HAP-1 (cell line): ENCODE measurements at regions not wholly inside any gene's neighbourhood (a gene's known extent, or its start where the extent isn't known, plus 50 kb on each side); places are given as distances from the start of the nearest gene placed in this dataset.
"Not testable (repeated sequence)": the region's sequence is repeated elsewhere in the genome, so short reads cannot be mapped to it uniquely, and the experiment has no call there.

Experiments
- DNase-seq, 2 experiments: peaks; one replicate each; pipeline ENCODE4 v3.0.0-alpha.2; 2016 to 2020; ENCODE audit warnings: low spot score in 2 of 2
- H3K27me3 ChIP-seq: fragments of 250-450 bp; sonication (Bioruptor Pico); 2 replicates; pipeline ENCODE4 v1.5.1; 2020; ENCODE audit warnings: low read depth, mild to moderate bottlenecking, moderate library complexity
- H3K36me3 ChIP-seq: fragments of 250-450 bp; sonication (Bioruptor Pico); replicated peaks from 2 replicates; pipeline ENCODE4 v1.5.1; 2020; ENCODE audit warnings: mild to moderate bottlenecking
- H3K4me1 ChIP-seq: fragments of 250-450 bp; sonication (Bioruptor Pico); 2 replicates; pipeline ENCODE4 v1.5.1; 2020; ENCODE audit warnings: mild to moderate bottlenecking
- H3K4me3 ChIP-seq: fragments of 250-450 bp; sonication (Bioruptor Pico); 2 replicates; pipeline ENCODE4 v1.5.1; 2020; ENCODE audit warnings: mild to moderate bottlenecking, moderate library complexity
- H3K9me3 ChIP-seq: fragments of 250-450 bp; sonication (Bioruptor Pico); 2 replicates; pipeline ENCODE4 v1.5.1; 2020; ENCODE audit warnings: mild to moderate bottlenecking, moderate library complexity
- in situ Hi-C: fragments of 300-500 bp; cut with MboI; formaldehyde crosslinking; loops from 3 replicates; pipeline ENCODE4 v1.14.3; 2020; ENCODE audit warnings: low sequenced_read_pairs, inconsistent platforms, mixed read lengths

- no peak overlapping the region for H3K4me3 ChIP-seq
- H3K4me1 ChIP-seq, result no peaks in the 10 kb centered on the region
- no peaks in the 10 kb centered on the region for H3K36me3 ChIP-seq
- H3K27me3 ChIP-seq, result 0 out of 2 replicates have a peak, but pooled peaks cover 5% of the 10 kb centered on the region
- no peak for DNase-seq
- H3K9me3 ChIP-seq, result no peaks in the 10 kb centered on the region
- in situ Hi-C loops, result no loop called here
Observed at GRCh38 chr7:69360913-69361312, 237.4 kb upstream of the AUTS2 start.

GRCh38 chr7:69363136-69363535, 235.1 kb upstream of the AUTS2 start:
- no peak for DNase-seq
- Histone ChIP-seq H3K27me3 (0 out of 2 replicates have a peak, but pooled peaks cover 5% of the 10 kb centered on the region), H3K4me1 (no peaks in the 10 kb centered on the region), H3K9me3 (no peaks in the 10 kb centered on the region), H3K4me3 (no peak overlapping the region), H3K36me3 (no peaks in the 10 kb centered on the region)
- in situ Hi-C loops, result no loop called here

GRCh38 chr7:69364813-69365643, 233.2 kb upstream of the AUTS2 start:
- no peaks in the 10 kb centered on the region for H3K4me1 ChIP-seq
- 0 out of 2 replicates have a peak, but pooled peaks cover 2% of the 10 kb centered on the region for H3K27me3 ChIP-seq
- no peaks in the 10 kb centered on the region for H3K9me3 ChIP-seq
- no peak for DNase-seq
- no peak overlapping the region for H3K4me3 ChIP-seq
- no peaks in the 10 kb centered on the region for H3K36me3 ChIP-seq
- in situ Hi-C loops, result no loop called here

GRCh38 chr7:69365651-69366192, 232.6 kb upstream of the AUTS2 start:
- Histone ChIP-seq H3K9me3 (no peaks in the 10 kb centered on the region), H3K36me3 (no peaks in the 10 kb centered on the region), H3K4me1 (no peaks in the 10 kb centered on the region), H3K27me3 (no peaks in the 10 kb centered on the region), H3K4me3 (no peak overlapping the region)
- in situ Hi-C loops, result no loop called here
- no peak for DNase-seq

- DNase-seq, result no peak
Observed at GRCh38 chr7:69367780-69368179, 230.5 kb upstream of the AUTS2 start.

GRCh38 chr7:69373171-69374043, 224.9 kb upstream of the AUTS2 start:
- Histone ChIP-seq H3K9me3 (no peaks in the 10 kb centered on the region), H3K4me1 (no peaks in the 10 kb centered on the region; the same call in 1 of the 2 replicates), H3K27me3 (peaks cover 2% of the 10 kb centered on the region; the same call in 1 of the 2 replicates), H3K36me3 (no peaks in the 10 kb centered on the region), H3K4me3 (no peak overlapping the region)
- no peak for DNase-seq
- in situ Hi-C loops, result no loop called here

More at GRCh38 chr7:69367780-69368179, 230.5 kb upstream of the AUTS2 start:
- Histone ChIP-seq H3K4me1 (no peaks in the 10 kb centered on the region), H3K36me3 (no peaks in the 10 kb centered on the region), H3K9me3 (no peaks in the 10 kb centered on the region), H3K27me3 (no peaks in the 10 kb centered on the region), H3K4me3 (no peak overlapping the region)
- in situ Hi-C loops, result no loop called here

- Histone ChIP-seq H3K9me3 (no peaks in the 10 kb centered on the region), H3K36me3 (no peaks in the 10 kb centered on the region), H3K4me3 (no peak overlapping the region), H3K27me3 (peaks cover 2% of the 10 kb centered on the region; the same call in 1 of the 2 replicates), H3K4me1 (no peaks in the 10 kb centered on the region; the same call in 1 of the 2 replicates)
- in situ Hi-C loops, result no loop called here
- no peak for DNase-seq
Observed at GRCh38 chr7:69374044-69374425, 224.2 kb upstream of the AUTS2 start.

GRCh38 chr7:69377191-69377590, 221.1 kb upstream of the AUTS2 start:
- Histone ChIP-seq H3K36me3 (no peaks in the 10 kb centered on the region), H3K4me3 (no peak overlapping the region)

GRCh38 chr7:69388452-69389137, 209.7 kb upstream of the AUTS2 start:
- DNase-seq, result no peak
- H3K27me3 ChIP-seq, result no peaks in the 10 kb centered on the region
- in situ Hi-C loops, result no loop called here

More at GRCh38 chr7:69377191-69377590, 221.1 kb upstream of the AUTS2 start:
- H3K27me3 ChIP-seq, result peaks cover 2% of the 10 kb centered on the region; the same call in 1 of the 2 replicates
- no peak for DNase-seq
- H3K9me3 ChIP-seq, result no peaks in the 10 kb centered on the region
- in situ Hi-C loops, result no loop called here
- H3K4me1 ChIP-seq, result no peaks in the 10 kb centered on the region; the same call in 1 of the 2 replicates

GRCh38 chr7:69389216-69389615, 209.1 kb upstream of the AUTS2 start:
- H3K36me3 ChIP-seq, result no peaks in the 10 kb centered on the region
- in situ Hi-C loops, result no loop called here
- H3K27me3 ChIP-seq, result no peaks in the 10 kb centered on the region
- no peak for DNase-seq
- H3K9me3 ChIP-seq, result no peaks in the 10 kb centered on the region
- no peak overlapping the region for H3K4me3 ChIP-seq
- H3K4me1 ChIP-seq, result no peaks in the 10 kb centered on the region

More at GRCh38 chr7:69388452-69389137, 209.7 kb upstream of the AUTS2 start:
- H3K4me1 ChIP-seq, result no peaks in the 10 kb centered on the region
- no peak overlapping the region for H3K4me3 ChIP-seq
- H3K36me3 ChIP-seq, result no peaks in the 10 kb centered on the region
- no peaks in the 10 kb centered on the region for H3K9me3 ChIP-seq

GRCh38 chr7:69393912-69394311, 204.4 kb upstream of the AUTS2 start:
- H3K9me3 ChIP-seq, H3K27me3 ChIP-seq, in situ Hi-C loops, H3K4me1 ChIP-seq, H3K36me3 ChIP-seq, H3K4me3 ChIP-seq, DNase-seq: not testable (repeated sequence)

- in situ Hi-C loops, result no loop called here
- Histone ChIP-seq H3K4me1 (no peaks in the 10 kb centered on the region), H3K4me3 (no peak overlapping the region), H3K9me3 (no peaks in the 10 kb centered on the region), H3K27me3 (no peaks in the 10 kb centered on the region), H3K36me3 (no peaks in the 10 kb centered on the region)
- DNase-seq, result no peak
Observed at GRCh38 chr7:69395061-69395714, 203.1 kb upstream of the AUTS2 start.

GRCh38 chr7:69398986-69399385, 199.3 kb upstream of the AUTS2 start:
- no peak for DNase-seq
- Histone ChIP-seq H3K9me3 (no peaks in the 10 kb centered on the region), H3K4me1 (no peaks in the 10 kb centered on the region), H3K36me3 (no peaks in the 10 kb centered on the region), H3K27me3 (no peaks in the 10 kb centered on the region), H3K4me3 (no peak overlapping the region)
- in situ Hi-C loops, result no loop called here
